HUDEP-2 (cell line): ENCODE measurements at regions not wholly inside any gene's neighbourhood (a gene's known extent, or its start where the extent isn't known, plus 50 kb on each side); places are given as distances from the start of the nearest gene placed in this dataset.
A peak's percentile ranks its signal among the peaks of the same experiment; 100 is the strongest.
"Not testable (repeated sequence)": the region's sequence is repeated elsewhere in the genome, so short reads cannot be mapped to it uniquely, and the experiment has no call there.

Experiments
- DNase-seq, 76 experiments: peaks; one replicate each; lab custom pipeline; 2025; ENCODE audit not compliant: unreplicated experiment in 76 of 76; lab: John Stamatoyannopoulos, UW

- DNase-seq: no peak
Observed at GRCh38 chr4:82194329-82194728, 179.5 kb downstream of the HNRNPD start.

GRCh38 chr4:82192017-82192673 lies 181.6 kb downstream of the HNRNPD start:
- no peak for DNase-seq

- no peak for DNase-seq
Observed at GRCh38 chr4:82181789-82182188, 192.0 kb downstream of the HNRNPD start.

- no peak for DNase-seq
Observed at GRCh38 chr4:82172186-82172585, 201.6 kb downstream of the HNRNPD start.

GRCh38 chr4:82171531-82172155 lies 202.1 kb downstream of the HNRNPD start:
- no peak for DNase-seq

GRCh38 chr4:82149750-82150149 lies 224.0 kb downstream of the HNRNPD start:
- DNase-seq: no peak

- no peak for DNase-seq
Observed at GRCh38 chr4:82145850-82146249, 227.9 kb downstream of the HNRNPD start.

- DNase-seq: no peak
Observed at GRCh38 chr4:82140422-82140821, 233.4 kb downstream of the HNRNPD start.

- no peak for DNase-seq
Observed at GRCh38 chr4:82139287-82139686, 234.5 kb downstream of the HNRNPD start.

- no peak for DNase-seq
Observed at GRCh38 chr4:82138374-82138773, 235.4 kb downstream of the HNRNPD start.

- DNase-seq: peak in 1 of 76 experiments; percentile 1
Observed at GRCh38 chr4:82136161-82136801, 237.5 kb downstream of the HNRNPD start.

GRCh38 chr4:82128355-82128754 lies 245.4 kb downstream of the HNRNPD start:
- no peak for DNase-seq

- no peak for DNase-seq
Observed at GRCh38 chr4:82126512-82127040, 247.2 kb downstream of the HNRNPD start.

GRCh38 chr4:82125787-82126297 lies 247.9 kb downstream of the HNRNPD start:
- DNase-seq: no peak

GRCh38 chr4:82124932-82125786 lies 248.6 kb downstream of the HNRNPD start:
- no peak for DNase-seq

- no peak for DNase-seq
Observed at GRCh38 chr4:82124365-82124764, 249.4 kb downstream of the HNRNPD start.

GRCh38 chr4:82123934-82124333 lies 249.9 kb downstream of the HNRNPD start:
- peak in 1 of 76 experiments; percentile 4 for DNase-seq

GRCh38 chr4:82115183-82115582 lies 258.6 kb downstream of the HNRNPD start:
- DNase-seq: not testable (repeated sequence)

GRCh38 chr4:82108506-82108905 lies 265.3 kb downstream of the HNRNPD start:
- no peak for DNase-seq

GRCh38 chr4:82104578-82104977 lies 269.2 kb downstream of the HNRNPD start:
- DNase-seq: no peak
